ENCODE measurements at regions not wholly inside any gene's neighbourhood (a gene's known extent, or its start where the extent isn't known, plus 50 kb on each side); places are given as distances from the start of the nearest gene placed in this dataset.

GRCh38 chr2:8577573-8577972, 104.3 kb upstream of the ID2 start:
- Histone ChIP-seq H3K4me2 (ENCODE audit: low read depth, low read length, poor library complexity, severe bottlenecking) (peak overlapping the region; percentile 73), H2AFZ (ENCODE audit: low read length) (no peak overlapping the region), H3K9me3 (ENCODE audit: insufficient read depth, low read depth, low read length) (no peaks in the 10 kb centered on the region), H3K9ac (ENCODE audit: low read depth, low read length, poor library complexity, severe bottlenecking) (no peak overlapping the region), H3K4me1 (ENCODE audit: insufficient read depth, low read length, poor library complexity, severe bottlenecking) (peaks cover 66% of the 10 kb centered on the region), H3K9me2 (replicated peaks; ENCODE audit: low read depth, low read length) (no peaks in the 10 kb centered on the region), H3K79me2 (ENCODE audit: insufficient read depth, low read length) (no peaks in the 10 kb centered on the region), H3K4me3 (ENCODE audit: low read length, poor library complexity, severe bottlenecking) (no peak overlapping the region), H4K20me1 (ENCODE audit: insufficient read depth, low read length, poor library complexity, severe bottlenecking) (no peaks in the 10 kb centered on the region), H3F3A (ENCODE audit: low read depth) (no peaks in the 10 kb centered on the region), H3K36me3 (ENCODE audit: insufficient read depth, low read length) (no peaks in the 10 kb centered on the region), H3K27me3 (ENCODE audit: insufficient read depth, low read length, poor library complexity, severe bottlenecking) (no peaks in the 10 kb centered on the region)
- TF ChIP-seq CTCF (conservative IDR thresholded peaks at IDR 0.05; ENCODE audit: low read length): no peak

GRCh38 chr2:8578335-8579244, 103.3 kb upstream of the ID2 start:
- no peaks in the 10 kb centered on the region for H4K20me1 ChIP-seq (ENCODE audit: insufficient read depth, low read length, poor library complexity, severe bottlenecking)
- no peak overlapping the region for H3K4me3 ChIP-seq (ENCODE audit: low read length, poor library complexity, severe bottlenecking)
- H3K9me3 ChIP-seq (ENCODE audit: insufficient read depth, low read depth, low read length): no peaks in the 10 kb centered on the region
- H3K4me2 ChIP-seq (ENCODE audit: low read depth, low read length, poor library complexity, severe bottlenecking): no peak overlapping the region
- H3K36me3 ChIP-seq (ENCODE audit: insufficient read depth, low read length): no peaks in the 10 kb centered on the region
- H3K9me2 ChIP-seq (replicated peaks; ENCODE audit: low read depth, low read length): no peaks in the 10 kb centered on the region
- no peaks in the 10 kb centered on the region for H3K79me2 ChIP-seq (ENCODE audit: insufficient read depth, low read length)
- no peaks in the 10 kb centered on the region for H3K27me3 ChIP-seq (ENCODE audit: insufficient read depth, low read length, poor library complexity, severe bottlenecking)
- peaks cover 62% of the 10 kb centered on the region for H3K4me1 ChIP-seq (ENCODE audit: insufficient read depth, low read length, poor library complexity, severe bottlenecking)
- no peak overlapping the region for H3K9ac ChIP-seq (ENCODE audit: low read depth, low read length, poor library complexity, severe bottlenecking)
- no peaks in the 10 kb centered on the region for H3F3A ChIP-seq (ENCODE audit: low read depth)
- no peak for TF ChIP-seq EZH2phosphoT487 (IDR thresholded peaks at IDR 0.05; ENCODE audit: borderline replicate concordance)
- TF ChIP-seq CTCF (conservative IDR thresholded peaks at IDR 0.05; ENCODE audit: low read length): no peak
- no peak overlapping the region for H2AFZ ChIP-seq (ENCODE audit: low read length)

- no peaks in the 10 kb centered on the region for H3K9me2 ChIP-seq (replicated peaks; ENCODE audit: low read depth, low read length)
- no peak overlapping the region for H3K4me2 ChIP-seq (ENCODE audit: low read depth, low read length, poor library complexity, severe bottlenecking)
- H3K79me2 ChIP-seq (ENCODE audit: insufficient read depth, low read length): no peaks in the 10 kb centered on the region
- no peaks in the 10 kb centered on the region for H3K36me3 ChIP-seq (ENCODE audit: insufficient read depth, low read length)
- peaks cover 56% of the 10 kb centered on the region for H3K4me1 ChIP-seq (ENCODE audit: insufficient read depth, low read length, poor library complexity, severe bottlenecking)
- no peak for TF ChIP-seq CTCF (conservative IDR thresholded peaks at IDR 0.05; ENCODE audit: low read length)
- H3K27me3 ChIP-seq (ENCODE audit: insufficient read depth, low read length, poor library complexity, severe bottlenecking): no peaks in the 10 kb centered on the region
- no peaks in the 10 kb centered on the region for H3F3A ChIP-seq (ENCODE audit: low read depth)
- H3K4me3 ChIP-seq (ENCODE audit: low read length, poor library complexity, severe bottlenecking): no peak overlapping the region
- H4K20me1 ChIP-seq (ENCODE audit: insufficient read depth, low read length, poor library complexity, severe bottlenecking): no peaks in the 10 kb centered on the region
- H3K9ac ChIP-seq (ENCODE audit: low read depth, low read length, poor library complexity, severe bottlenecking): no peak overlapping the region
- no peak overlapping the region for H2AFZ ChIP-seq (ENCODE audit: low read length)
- no peaks in the 10 kb centered on the region for H3K9me3 ChIP-seq (ENCODE audit: insufficient read depth, low read depth, low read length)
Observed at GRCh38 chr2:8579485-8580085, 102.3 kb upstream of the ID2 start.

All from Loucy (cell line).